GM23338 (cell line): ENCODE measurements at regions not wholly inside any gene's neighbourhood (a gene's known extent, or its start where the extent isn't known, plus 50 kb on each side); places are given as distances from the start of the nearest gene placed in this dataset.

Experiments used
- ATAC-seq: fragments of 200-7000 bp; cut with Tn5 transposase; 3 replicates; pipeline ENCODE4 v1.9.1; 2020
- DNase-seq: peaks from one replicate; pipeline ENCODE4 v3.0.0-alpha.2; 2015; ENCODE audit warnings: low spot score
- H2AFZ ChIP-seq: fragments of 200-600 bp; sonication (generic); 2 replicates; pipeline ENCODE4 v1.8.0; 2016; ENCODE audit warnings: antibody characterized with exemption, mild to moderate bottlenecking, moderate library complexity
- H3F3A ChIP-seq: fragments of 200-600 bp; sonication (generic); replicated peaks from 2 replicates; pipeline ENCODE4 v1.8.0; 2017; ENCODE audit warnings: antibody characterized with exemption, mixed run types, low read depth
- H3K27ac ChIP-seq: fragments of 200-600 bp; sonication (generic); 2 replicates; pipeline ENCODE4 v1.6.1; 2016; ENCODE audit warnings: low read depth
- H3K27me3 ChIP-seq: fragments of 200-600 bp; sonication (generic); 2 replicates; pipeline ENCODE4 v1.8.0; 2016; ENCODE audit warnings: mild to moderate bottlenecking, mixed run types, moderate library complexity; ENCODE audit not compliant: insufficient read depth
- H3K36me3 ChIP-seq: fragments of 200-600 bp; sonication (generic); 2 replicates; pipeline ENCODE4 v1.8.0; 2016; ENCODE audit warnings: mild to moderate bottlenecking; ENCODE audit not compliant: insufficient read depth
- H3K4me1 ChIP-seq: fragments of 200-600 bp; sonication (generic); 2 replicates; pipeline ENCODE4 v1.8.0; 2016; ENCODE audit warnings: mild to moderate bottlenecking, moderate library complexity; ENCODE audit not compliant: insufficient read depth
- H3K4me2 ChIP-seq: fragments of 200-600 bp; sonication (generic); 2 replicates; pipeline ENCODE4 v1.7.1; 2017; ENCODE audit warnings: mixed run types
- H3K4me3 ChIP-seq: fragments of 200-600 bp; sonication (generic); 2 replicates; pipeline ENCODE4 v1.6.1; 2016; ENCODE audit warnings: mixed run types
- H3K79me2 ChIP-seq: fragments of 200-600 bp; sonication (generic); replicated peaks from 2 replicates; pipeline ENCODE4 v1.8.0; 2017; ENCODE audit warnings: mild to moderate bottlenecking; ENCODE audit not compliant: insufficient read depth
- H3K9me2 ChIP-seq: fragments of 200-600 bp; sonication (generic); 2 replicates; pipeline ENCODE4 v1.8.0; 2017; ENCODE audit not compliant: insufficient read depth
- H4K20me1 ChIP-seq: fragments of 200-600 bp; sonication (generic); replicated peaks from 2 replicates; pipeline ENCODE4 v1.8.0; 2017; ENCODE audit warnings: mild to moderate bottlenecking; ENCODE audit not compliant: insufficient read depth
- H3K27ac Mint-ChIP-seq: 2 replicates; pipeline ENCODE4 v1.8.0; 2020; ENCODE audit warnings: inconsistent platforms, mild to moderate bottlenecking, moderate library complexity, mixed read lengths
- H3K27me3 Mint-ChIP-seq: 3 replicates; pipeline ENCODE4 v1.8.0; 2022; ENCODE audit warnings: low read depth, mild to moderate bottlenecking, moderate library complexity, mixed read lengths, inconsistent platforms; ENCODE audit not compliant: insufficient read depth, poor library complexity
- H3K36me3 Mint-ChIP-seq: 3 replicates; pipeline ENCODE4 v1.8.0; 2021; ENCODE audit warnings: low read depth, mild to moderate bottlenecking, inconsistent platforms, moderate library complexity, mixed read lengths
- H3K4me1 Mint-ChIP-seq: 3 replicates; pipeline ENCODE4 v1.8.0; 2020; ENCODE audit warnings: mild to moderate bottlenecking, inconsistent platforms, mixed read lengths
- H3K4me3 Mint-ChIP-seq: 3 replicates; pipeline ENCODE4 v1.8.0; 2021; ENCODE audit warnings: moderate library complexity, mild to moderate bottlenecking, inconsistent platforms, mixed read lengths
- H3K9me3 Mint-ChIP-seq: 3 replicates; pipeline ENCODE4 v1.8.0; 2020; ENCODE audit warnings: moderate library complexity, mild to moderate bottlenecking, inconsistent platforms, mixed read lengths
- CREB1 ChIP-seq: fragments of 250-450 bp; sonication (Bioruptor Pico); IDR thresholded peaks from 2 replicates; pipeline ENCODE4 v1.5.0; 2020; ENCODE audit warnings: low read depth, mild to moderate bottlenecking, moderate library complexity
- EZH2 ChIP-seq: fragments of 200-600 bp; sonication (generic); IDR thresholded peaks from one replicate; pipeline ENCODE4 v1.8.0; 2017; ENCODE audit warnings: antibody characterized with exemption, mild to moderate bottlenecking, low read depth; ENCODE audit not compliant: unreplicated experiment
- EZH2phosphoT487 ChIP-seq: fragments of 200-600 bp; sonication (generic); IDR thresholded peaks from one replicate; pipeline ENCODE4 v1.8.1; 2018; ENCODE audit warnings: antibody characterized with exemption; ENCODE audit not compliant: unreplicated experiment
- JUNB ChIP-seq: IDR thresholded peaks from one replicate; pipeline ENCODE4 v1.6.1; 2016; ENCODE audit warnings: antibody characterized with exemption; ENCODE audit not compliant: unreplicated experiment
- NANOG ChIP-seq: IDR thresholded peaks from 2 replicates; pipeline ENCODE4 v1.6.1; 2016; ENCODE audit warnings: antibody characterized with exemption, borderline replicate concordance
- POLR2AphosphoS5 ChIP-seq: IDR thresholded peaks from 2 replicates; pipeline ENCODE4 v1.6.1; 2016; ENCODE audit warnings: antibody characterized with exemption, low read depth
- STAT1 ChIP-seq: IDR thresholded peaks from one replicate; pipeline ENCODE4 v1.6.1; 2016; ENCODE audit warnings: antibody characterized with exemption; ENCODE audit not compliant: unreplicated experiment
- ZNF114 ChIP-seq: fragments of 250-450 bp; sonication (Bioruptor Pico); IDR thresholded peaks from 2 replicates; pipeline ENCODE4 v1.5.0; 2020; ENCODE audit warnings: mild to moderate bottlenecking, moderate library complexity
- ZNF331 ChIP-seq: fragments of 250-450 bp; sonication (Bioruptor Pico); IDR thresholded peaks from 2 replicates; pipeline ENCODE4 v1.5.0; 2020; ENCODE audit warnings: low read depth, mild to moderate bottlenecking, moderate library complexity
- TF ChIP-seq, protein P1 (sequence below): IDR thresholded peaks from 2 replicates; pipeline ENCODE4 v1.6.1; 2016; ENCODE audit warnings: antibody characterized with exemption
- TF ChIP-seq, protein P2 (sequence below): IDR thresholded peaks from one replicate; pipeline ENCODE4 v1.6.1; 2018; ENCODE audit warnings: antibody characterized with exemption; ENCODE audit not compliant: unreplicated experiment
- TF ChIP-seq, protein P3 (sequence below), 2 experiments: fragments of 200-600 bp in 1 of 2; sonication (generic) in 1 of 2; conservative IDR thresholded peaks; 2 replicates each; pipeline versions ENCODE4 v1.5.1 to v1.6.1; 2016 to 2017; ENCODE audit warnings: antibody characterized with exemption in 2 of 2, low read depth in 2 of 2, mild to moderate bottlenecking in 2 of 2, moderate library complexity in 1 of 2
- TF ChIP-seq, protein P4 (sequence below): fragments of 250-450 bp; sonication (Bioruptor Pico); IDR thresholded peaks from 2 replicates; pipeline ENCODE4 v1.5.0; 2020; ENCODE audit warnings: mild to moderate bottlenecking, moderate library complexity

DNA sequence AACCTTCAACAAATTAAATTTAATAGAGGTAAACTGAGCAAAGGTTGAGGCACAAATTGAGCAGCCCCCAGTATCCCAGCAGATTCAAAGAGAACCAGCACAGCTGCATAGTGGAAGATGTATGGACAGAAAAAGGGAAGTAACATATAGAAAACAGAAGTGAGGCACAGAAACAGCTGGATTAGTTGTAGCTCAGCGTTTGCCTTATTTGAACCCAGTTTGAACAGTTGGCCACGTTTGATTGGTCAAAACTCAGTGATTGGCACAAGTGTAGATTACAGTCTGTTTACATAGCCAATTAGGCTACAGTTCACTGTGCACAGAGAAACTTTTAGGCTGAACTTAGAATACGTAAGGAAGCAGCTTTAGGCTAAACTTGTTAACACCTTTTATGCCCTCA lies 315.5 kb downstream of the RMST start (continued):
- no peak for TF ChIP-seq ZNF114
- TF ChIP-seq EZH2phosphoT487, result no peak
- TF ChIP-seq POLR2AphosphoS5, result no peak

DNA sequence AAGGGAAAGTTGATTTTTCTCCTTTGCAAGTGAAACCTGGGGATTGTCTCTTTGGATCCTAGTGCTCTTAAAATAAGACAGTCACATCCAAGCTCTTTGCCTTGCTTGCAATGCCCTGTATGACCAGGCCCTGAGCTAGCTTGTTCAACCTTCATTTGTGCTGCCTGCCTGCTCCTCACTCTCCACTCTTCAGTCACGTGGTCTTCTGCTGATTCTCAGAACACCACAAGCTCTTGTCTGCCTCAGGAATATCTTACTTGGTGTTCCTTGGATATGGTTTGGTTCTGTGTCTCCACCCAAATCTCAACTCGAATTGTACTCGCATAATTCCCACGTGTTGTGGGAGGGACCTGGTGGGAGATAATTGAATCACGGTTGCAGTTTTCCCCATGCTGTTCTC lies 318.7 kb downstream of the RMST start:
- Histone ChIP-seq H3K79me2 (no peaks in the 10 kb centered on the region), H3K4me3 (no peak overlapping the region), H3K4me2 (no peak overlapping the region), H3K36me3 (no peaks in the 10 kb centered on the region), H2AFZ (no peak overlapping the region), H3K27ac (no peak overlapping the region), H4K20me1 (no peaks in the 10 kb centered on the region), H3K4me1 (peaks cover 27% of the 10 kb centered on the region), H3K27me3 (no peaks in the 10 kb centered on the region), H3K9me2 (no peaks in the 10 kb centered on the region), H3F3A (no peaks in the 10 kb centered on the region)
- DNase-seq, result no peak
- ATAC-seq, result no peak
- no peak overlapping the region for H3K4me3 Mint-ChIP-seq
- no peaks in the 10 kb centered on the region for H3K27me3 Mint-ChIP-seq
- peaks cover 26% of the 10 kb centered on the region for H3K9me3 Mint-ChIP-seq
- peaks cover 30% of the 10 kb centered on the region for H3K4me1 Mint-ChIP-seq
- H3K27ac Mint-ChIP-seq, result no peak overlapping the region
- peaks cover 28% of the 10 kb centered on the region for H3K36me3 Mint-ChIP-seq
- TF ChIP-seq POLR2AphosphoS5, result no peak
- TF ChIP-seq CREB1 (CRISPR knock-in tag), result no peak
- TF ChIP-seq ZNF114, result no peak
- no peak for TF ChIP-seq EZH2phosphoT487
- no peak for TF ChIP-seq JUNB
- no peak for TF ChIP-seq STAT1
- TF ChIP-seq, protein P1, sequence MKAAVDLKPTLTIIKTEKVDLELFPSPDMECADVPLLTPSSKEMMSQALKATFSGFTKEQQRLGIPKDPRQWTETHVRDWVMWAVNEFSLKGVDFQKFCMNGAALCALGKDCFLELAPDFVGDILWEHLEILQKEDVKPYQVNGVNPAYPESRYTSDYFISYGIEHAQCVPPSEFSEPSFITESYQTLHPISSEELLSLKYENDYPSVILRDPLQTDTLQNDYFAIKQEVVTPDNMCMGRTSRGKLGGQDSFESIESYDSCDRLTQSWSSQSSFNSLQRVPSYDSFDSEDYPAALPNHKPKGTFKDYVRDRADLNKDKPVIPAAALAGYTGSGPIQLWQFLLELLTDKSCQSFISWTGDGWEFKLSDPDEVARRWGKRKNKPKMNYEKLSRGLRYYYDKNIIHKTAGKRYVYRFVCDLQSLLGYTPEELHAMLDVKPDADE, result no peak
- TF ChIP-seq, protein P2, sequence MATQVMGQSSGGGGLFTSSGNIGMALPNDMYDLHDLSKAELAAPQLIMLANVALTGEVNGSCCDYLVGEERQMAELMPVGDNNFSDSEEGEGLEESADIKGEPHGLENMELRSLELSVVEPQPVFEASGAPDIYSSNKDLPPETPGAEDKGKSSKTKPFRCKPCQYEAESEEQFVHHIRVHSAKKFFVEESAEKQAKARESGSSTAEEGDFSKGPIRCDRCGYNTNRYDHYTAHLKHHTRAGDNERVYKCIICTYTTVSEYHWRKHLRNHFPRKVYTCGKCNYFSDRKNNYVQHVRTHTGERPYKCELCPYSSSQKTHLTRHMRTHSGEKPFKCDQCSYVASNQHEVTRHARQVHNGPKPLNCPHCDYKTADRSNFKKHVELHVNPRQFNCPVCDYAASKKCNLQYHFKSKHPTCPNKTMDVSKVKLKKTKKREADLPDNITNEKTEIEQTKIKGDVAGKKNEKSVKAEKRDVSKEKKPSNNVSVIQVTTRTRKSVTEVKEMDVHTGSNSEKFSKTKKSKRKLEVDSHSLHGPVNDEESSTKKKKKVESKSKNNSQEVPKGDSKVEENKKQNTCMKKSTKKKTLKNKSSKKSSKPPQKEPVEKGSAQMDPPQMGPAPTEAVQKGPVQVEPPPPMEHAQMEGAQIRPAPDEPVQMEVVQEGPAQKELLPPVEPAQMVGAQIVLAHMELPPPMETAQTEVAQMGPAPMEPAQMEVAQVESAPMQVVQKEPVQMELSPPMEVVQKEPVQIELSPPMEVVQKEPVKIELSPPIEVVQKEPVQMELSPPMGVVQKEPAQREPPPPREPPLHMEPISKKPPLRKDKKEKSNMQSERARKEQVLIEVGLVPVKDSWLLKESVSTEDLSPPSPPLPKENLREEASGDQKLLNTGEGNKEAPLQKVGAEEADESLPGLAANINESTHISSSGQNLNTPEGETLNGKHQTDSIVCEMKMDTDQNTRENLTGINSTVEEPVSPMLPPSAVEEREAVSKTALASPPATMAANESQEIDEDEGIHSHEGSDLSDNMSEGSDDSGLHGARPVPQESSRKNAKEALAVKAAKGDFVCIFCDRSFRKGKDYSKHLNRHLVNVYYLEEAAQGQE, result no peak
- TF ChIP-seq, protein P3, sequence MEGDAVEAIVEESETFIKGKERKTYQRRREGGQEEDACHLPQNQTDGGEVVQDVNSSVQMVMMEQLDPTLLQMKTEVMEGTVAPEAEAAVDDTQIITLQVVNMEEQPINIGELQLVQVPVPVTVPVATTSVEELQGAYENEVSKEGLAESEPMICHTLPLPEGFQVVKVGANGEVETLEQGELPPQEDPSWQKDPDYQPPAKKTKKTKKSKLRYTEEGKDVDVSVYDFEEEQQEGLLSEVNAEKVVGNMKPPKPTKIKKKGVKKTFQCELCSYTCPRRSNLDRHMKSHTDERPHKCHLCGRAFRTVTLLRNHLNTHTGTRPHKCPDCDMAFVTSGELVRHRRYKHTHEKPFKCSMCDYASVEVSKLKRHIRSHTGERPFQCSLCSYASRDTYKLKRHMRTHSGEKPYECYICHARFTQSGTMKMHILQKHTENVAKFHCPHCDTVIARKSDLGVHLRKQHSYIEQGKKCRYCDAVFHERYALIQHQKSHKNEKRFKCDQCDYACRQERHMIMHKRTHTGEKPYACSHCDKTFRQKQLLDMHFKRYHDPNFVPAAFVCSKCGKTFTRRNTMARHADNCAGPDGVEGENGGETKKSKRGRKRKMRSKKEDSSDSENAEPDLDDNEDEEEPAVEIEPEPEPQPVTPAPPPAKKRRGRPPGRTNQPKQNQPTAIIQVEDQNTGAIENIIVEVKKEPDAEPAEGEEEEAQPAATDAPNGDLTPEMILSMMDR (conservative IDR thresholded peaks at IDR 0.05; ENCODE audit: low read depth in 2 of 2), result no peak
- TF ChIP-seq NANOG, result no peak
- no peak for TF ChIP-seq ZNF331
- no peak for TF ChIP-seq EZH2
- TF ChIP-seq, protein P4, sequence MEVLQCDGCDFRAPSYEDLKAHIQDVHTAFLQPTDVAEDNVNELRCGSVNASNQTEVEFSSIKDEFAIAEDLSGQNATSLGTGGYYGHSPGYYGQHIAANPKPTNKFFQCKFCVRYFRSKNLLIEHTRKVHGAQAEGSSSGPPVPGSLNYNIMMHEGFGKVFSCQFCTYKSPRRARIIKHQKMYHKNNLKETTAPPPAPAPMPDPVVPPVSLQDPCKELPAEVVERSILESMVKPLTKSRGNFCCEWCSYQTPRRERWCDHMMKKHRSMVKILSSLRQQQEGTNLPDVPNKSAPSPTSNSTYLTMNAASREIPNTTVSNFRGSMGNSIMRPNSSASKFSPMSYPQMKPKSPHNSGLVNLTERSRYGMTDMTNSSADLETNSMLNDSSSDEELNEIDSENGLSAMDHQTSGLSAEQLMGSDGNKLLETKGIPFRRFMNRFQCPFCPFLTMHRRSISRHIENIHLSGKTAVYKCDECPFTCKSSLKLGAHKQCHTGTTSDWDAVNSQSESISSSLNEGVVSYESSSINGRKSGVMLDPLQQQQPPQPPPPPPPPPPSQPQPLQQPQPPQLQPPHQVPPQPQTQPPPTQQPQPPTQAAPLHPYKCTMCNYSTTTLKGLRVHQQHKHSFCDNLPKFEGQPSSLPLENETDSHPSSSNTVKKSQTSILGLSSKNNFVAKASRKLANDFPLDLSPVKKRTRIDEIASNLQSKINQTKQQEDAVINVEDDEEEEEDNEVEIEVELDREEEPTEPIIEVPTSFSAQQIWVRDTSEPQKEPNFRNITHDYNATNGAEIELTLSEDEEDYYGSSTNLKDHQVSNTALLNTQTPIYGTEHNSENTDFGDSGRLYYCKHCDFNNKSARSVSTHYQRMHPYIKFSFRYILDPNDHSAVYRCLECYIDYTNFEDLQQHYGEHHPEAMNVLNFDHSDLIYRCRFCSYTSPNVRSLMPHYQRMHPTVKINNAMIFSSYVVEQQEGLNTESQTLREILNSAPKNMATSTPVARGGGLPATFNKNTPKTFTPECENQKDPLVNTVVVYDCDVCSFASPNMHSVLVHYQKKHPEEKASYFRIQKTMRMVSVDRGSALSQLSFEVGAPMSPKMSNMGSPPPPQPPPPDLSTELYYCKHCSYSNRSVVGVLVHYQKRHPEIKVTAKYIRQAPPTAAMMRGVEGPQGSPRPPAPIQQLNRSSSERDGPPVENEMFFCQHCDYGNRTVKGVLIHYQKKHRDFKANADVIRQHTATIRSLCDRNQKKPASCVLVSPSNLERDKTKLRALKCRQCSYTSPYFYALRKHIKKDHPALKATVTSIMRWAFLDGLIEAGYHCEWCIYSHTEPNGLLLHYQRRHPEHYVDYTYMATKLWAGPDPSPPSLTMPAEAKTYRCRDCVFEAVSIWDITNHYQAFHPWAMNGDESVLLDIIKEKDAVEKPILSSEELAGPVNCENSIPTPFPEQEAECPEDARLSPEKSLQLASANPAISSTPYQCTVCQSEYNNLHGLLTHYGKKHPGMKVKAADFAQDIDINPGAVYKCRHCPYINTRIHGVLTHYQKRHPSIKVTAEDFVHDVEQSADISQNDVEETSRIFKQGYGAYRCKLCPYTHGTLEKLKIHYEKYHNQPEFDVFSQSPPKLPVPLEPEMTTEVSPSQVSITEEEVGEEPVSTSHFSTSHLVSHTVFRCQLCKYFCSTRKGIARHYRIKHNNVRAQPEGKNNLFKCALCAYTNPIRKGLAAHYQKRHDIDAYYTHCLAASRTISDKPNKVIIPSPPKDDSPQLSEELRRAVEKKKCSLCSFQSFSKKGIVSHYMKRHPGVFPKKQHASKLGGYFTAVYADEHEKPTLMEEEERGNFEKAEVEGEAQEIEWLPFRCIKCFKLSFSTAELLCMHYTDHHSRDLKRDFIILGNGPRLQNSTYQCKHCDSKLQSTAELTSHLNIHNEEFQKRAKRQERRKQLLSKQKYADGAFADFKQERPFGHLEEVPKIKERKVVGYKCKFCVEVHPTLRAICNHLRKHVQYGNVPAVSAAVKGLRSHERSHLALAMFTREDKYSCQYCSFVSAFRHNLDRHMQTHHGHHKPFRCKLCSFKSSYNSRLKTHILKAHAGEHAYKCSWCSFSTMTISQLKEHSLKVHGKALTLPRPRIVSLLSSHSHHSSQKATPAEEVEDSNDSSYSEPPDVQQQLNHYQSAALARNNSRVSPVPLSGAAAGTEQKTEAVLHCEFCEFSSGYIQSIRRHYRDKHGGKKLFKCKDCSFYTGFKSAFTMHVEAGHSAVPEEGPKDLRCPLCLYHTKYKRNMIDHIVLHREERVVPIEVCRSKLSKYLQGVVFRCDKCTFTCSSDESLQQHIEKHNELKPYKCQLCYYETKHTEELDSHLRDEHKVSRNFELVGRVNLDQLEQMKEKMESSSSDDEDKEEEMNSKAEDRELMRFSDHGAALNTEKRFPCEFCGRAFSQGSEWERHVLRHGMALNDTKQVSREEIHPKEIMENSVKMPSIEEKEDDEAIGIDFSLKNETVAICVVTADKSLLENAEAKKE (CRISPR knock-in tag), result no peak
